Testis (tissue), 2 donors: ENCODE measurements at regions not wholly inside any gene's neighbourhood (a gene's known extent, or its start where the extent isn't known, plus 50 kb on each side); places are given as distances from the start of the nearest gene placed in this dataset.

ENCODE experiments used
- DNase-seq: peaks from one replicate; pipeline ENCODE4 v3.0.0-alpha.2; 2019
- H3K27ac ChIP-seq, 2 donors: fragments of 200-600 bp; sonication (generic); one replicate each; pipeline ENCODE4 v1.5.1; 2019
- H3K27me3 ChIP-seq: fragments of 200-600 bp; sonication (generic); one replicate; pipeline ENCODE4 v1.5.1; 2019
- H3K36me3 ChIP-seq: fragments of 200-600 bp; sonication (generic); one replicate; pipeline ENCODE4 v1.5.1; 2017; ENCODE audit warnings: low read depth; ENCODE audit errors: missing control alignments
- H3K4me1 ChIP-seq: fragments of 200-600 bp; sonication (generic); one replicate; pipeline ENCODE4 v1.5.1; 2019
- H3K4me3 ChIP-seq, 2 donors: fragments of 200-600 bp; sonication (generic); one replicate each; pipeline ENCODE4 v1.5.1; 2017 to 2019
- H3K9me3 ChIP-seq: fragments of 200-600 bp; sonication (generic); one replicate; pipeline ENCODE4 v1.5.1; 2017
- CTCF ChIP-seq, 3 experiments: fragments of 450-650 bp in 2 of 3; fragments of 200-600 bp in 1 of 3; sonication (generic) in 1 of 3; IDR thresholded peaks; one replicate each; pipeline ENCODE4 v1.5.1; 2016 to 2019; ENCODE audit warnings: antibody characterized with exemption in 3 of 3, mild to moderate bottlenecking in 2 of 3, moderate library complexity in 1 of 3
- POLR2A ChIP-seq: fragments of 450-650 bp; IDR thresholded peaks from one replicate; pipeline ENCODE4 v1.6.1; 2017; ENCODE audit warnings: antibody characterized with exemption, mild to moderate bottlenecking, moderate library complexity
- WGBS, 2 donors: methylation state at CpG; one replicate each; pipeline ENCODE4 v1.1.5; 2018; 5-methylcytosine and 5-hydroxymethylcytosine counted together
- intact Hi-C: fragments of 100-400 bp; cut with DNase I; formaldehyde crosslinking; loops from one replicate; pipeline ENCODE4 v1.15.1; 2023; ENCODE audit warnings: low total_unique reads

GRCh38 chr13:80437231-80437630 lies 96.3 kb upstream of the SPRY2 start:
- H3K27ac ChIP-seq = peak overlapping the region in 1 of 2 donors; percentile 41

GRCh38 chr13:80436571-80437169 lies 95.7 kb upstream of the SPRY2 start:
- Histone ChIP-seq H3K27me3 (no peaks in the 10 kb centered on the region), H3K9me3 (no peaks in the 10 kb centered on the region), H3K4me3 (no peak overlapping the region), H3K4me1 (no peaks in the 10 kb centered on the region), H3K36me3 (no peaks in the 10 kb centered on the region), H3K27ac (no peak overlapping the region)
- intact Hi-C loops = no loop called here
- no peak for TF ChIP-seq POLR2A
- no peak for TF ChIP-seq CTCF (IDR thresholded peaks at IDR 0.05)
- WGBS, 2 donors = 34 to 46% methylated on average over 4 of the region's 4 CpGs
- peak; percentile 18 for DNase-seq

More at GRCh38 chr13:80437231-80437630, 96.3 kb upstream of the SPRY2 start:
- intact Hi-C loops = no loop called here
- no peaks in the 10 kb centered on the region for H3K4me1 ChIP-seq
- no peak for TF ChIP-seq POLR2A
- no peak for TF ChIP-seq CTCF (IDR thresholded peaks at IDR 0.05)
- WGBS, 2 donors = 52 to 68% methylated on average over 1 of the region's 1 CpG
- H3K4me3 ChIP-seq = no peak overlapping the region
- no peaks in the 10 kb centered on the region for H3K36me3 ChIP-seq
- DNase-seq = no peak
- H3K27me3 ChIP-seq = no peaks in the 10 kb centered on the region
- no peaks in the 10 kb centered on the region for H3K9me3 ChIP-seq

GRCh38 chr13:80430561-80430960 lies 89.6 kb upstream of the SPRY2 start:
- no peak overlapping the region for H3K27ac ChIP-seq
- H3K9me3 ChIP-seq = no peaks in the 10 kb centered on the region
- intact Hi-C loops = no loop called here
- H3K4me3 ChIP-seq = no peak overlapping the region
- no peaks in the 10 kb centered on the region for H3K4me1 ChIP-seq
- no peaks in the 10 kb centered on the region for H3K36me3 ChIP-seq
- TF ChIP-seq CTCF (IDR thresholded peaks at IDR 0.05) (no peak), POLR2A (no peak)
- no peaks in the 10 kb centered on the region for H3K27me3 ChIP-seq
- no peak for DNase-seq

- no peak for DNase-seq
- Histone ChIP-seq H3K9me3 (no peaks in the 10 kb centered on the region), H3K27me3 (no peaks in the 10 kb centered on the region), H3K4me3 (no peak overlapping the region), H3K27ac (no peak overlapping the region), H3K36me3 (no peaks in the 10 kb centered on the region), H3K4me1 (no peaks in the 10 kb centered on the region)
- TF ChIP-seq CTCF (IDR thresholded peaks at IDR 0.05) = no peak
- no peak for TF ChIP-seq POLR2A
- intact Hi-C loops = no loop called here
- 75 to 80% methylated on average over 3 of the region's 3 CpGs for WGBS, 2 donors
Observed at GRCh38 chr13:80428349-80429096, 87.6 kb upstream of the SPRY2 start.

GRCh38 chr13:80419416-80419815 lies 78.5 kb upstream of the SPRY2 start:
- WGBS, 2 donors = 71 to 78% methylated on average over 2 of the region's 2 CpGs
- Histone ChIP-seq H3K27ac (no peak overlapping the region), H3K9me3 (no peaks in the 10 kb centered on the region), H3K4me3 (no peak overlapping the region), H3K36me3 (no peaks in the 10 kb centered on the region), H3K4me1 (no peaks in the 10 kb centered on the region), H3K27me3 (no peaks in the 10 kb centered on the region)
- DNase-seq = no peak
- intact Hi-C loops = no loop called here
- TF ChIP-seq POLR2A (no peak), CTCF (IDR thresholded peaks at IDR 0.05) (no peak)
